ENCODE measurements at regions not wholly inside any gene's neighbourhood (a gene's known extent, or its start where the extent isn't known, plus 50 kb on each side); places are given as distances from the start of the nearest gene placed in this dataset.

DNA sequence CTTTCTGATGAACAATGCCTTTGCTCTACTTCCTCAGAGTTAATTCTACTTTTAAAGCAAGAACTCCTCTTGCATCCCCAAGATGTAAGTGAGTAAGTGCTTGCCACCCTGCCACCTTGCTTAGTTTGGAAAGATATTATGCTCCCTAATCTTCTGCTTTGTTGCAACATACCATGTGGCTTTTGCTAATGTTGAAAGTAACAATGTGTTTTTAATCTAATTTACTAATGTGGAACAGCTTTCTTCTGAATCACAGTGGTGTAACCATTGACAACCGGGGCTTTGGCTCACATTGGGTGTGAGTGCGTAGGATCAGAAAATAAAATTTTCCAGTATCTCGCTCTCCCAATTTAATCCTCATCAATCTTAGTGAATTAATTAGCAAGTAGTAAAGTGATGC is 254.1 kb upstream of the PTER start:
- 44% methylated on average over 3 of the region's 3 CpGs for whole genome bisulfite sequencing (ENCODE audit: insufficient coverage, insufficient replicate concordance, low lambda C conversion rate, missing lambda C conversion rate)
- Histone ChIP-seq H3K79me2 (ENCODE audit: control insufficient read depth, insufficient read depth, low read length) (no peaks in the 10 kb centered on the region), H3K27ac (ENCODE audit: control insufficient read depth, insufficient read depth) (no peak overlapping the region), H3K4me3 (no peak overlapping the region), H3K4me2 (ENCODE audit: control insufficient read depth, insufficient read depth) (no peak overlapping the region), H3K4me1 (ENCODE audit: control insufficient read depth, insufficient read depth, low read length) (no peaks in the 10 kb centered on the region), H3K9me3 (replicated peaks; ENCODE audit: control insufficient read depth, insufficient read depth, low read length) (no peaks in the 10 kb centered on the region), H2AFZ (ENCODE audit: control insufficient read depth, low read depth, low read length) (no peak overlapping the region), H4K20me1 (ENCODE audit: control insufficient read depth, insufficient read depth) (no peaks in the 10 kb centered on the region), H3K36me3 (ENCODE audit: control insufficient read depth in 2 of 2, insufficient read depth in 2 of 2, low read length in 1 of 2) (no peaks in the 10 kb centered on the region), H3K27me3 (replicated peaks in 1 of 2; ENCODE audit: control insufficient read depth in 2 of 2, insufficient read depth in 2 of 2, low read length in 1 of 2) (no peaks in the 10 kb centered on the region), H3K9ac (ENCODE audit: control insufficient read depth, insufficient read depth, low read length) (no peak overlapping the region)
- no TSS peak for BruUV-seq (replicated peaks)
- POLR2A ChIA-PET: no interaction called here
- SMC1A ChIA-PET (ENCODE audit: uncharacterized antibody, unreplicated experiment): interaction anchor here (0.7 to 0.8 kb wide), 2 partner anchors 23 to 833 kb away, joined by 3 read pairs; no protein-coding TSS in a partner anchor
- no peak for DNase-seq (ENCODE audit: low read depth, low spot score)
- CTCF ChIA-PET: no interaction called here
- no peak for ATAC-seq
- in situ Hi-C loops (cut with MboI): no loop called here
- intact Hi-C loops (cut with micrococcal nuclease; ENCODE audit: unreplicated experiment): no loop called here
- RAD21 ChIA-PET (ENCODE audit: unreplicated experiment): no interaction called here
- no peak for TF ChIP-seq LARP7 (IDR thresholded peaks at IDR 0.05)
- no peak for TF ChIP-seq ZNF24 (IDR thresholded peaks at IDR 0.05)
- TF ChIP-seq BHLHE40 (IDR thresholded peaks at IDR 0.05; ENCODE audit: borderline replicate concordance in 1 of 2, low read depth in 2 of 2, low read length in 1 of 2): no peak
- no peak for TF ChIP-seq CHD4 (IDR thresholded peaks at IDR 0.05)
- no peak for TF ChIP-seq SPI1 (IDR thresholded peaks at IDR 0.05; ENCODE audit: borderline replicate concordance, insufficient read depth, low read depth, low read length)
- no peak for TF ChIP-seq NFYB (IDR thresholded peaks at IDR 0.05; ENCODE audit: insufficient read depth, low read depth, low read length)
- TF ChIP-seq, protein P1, sequence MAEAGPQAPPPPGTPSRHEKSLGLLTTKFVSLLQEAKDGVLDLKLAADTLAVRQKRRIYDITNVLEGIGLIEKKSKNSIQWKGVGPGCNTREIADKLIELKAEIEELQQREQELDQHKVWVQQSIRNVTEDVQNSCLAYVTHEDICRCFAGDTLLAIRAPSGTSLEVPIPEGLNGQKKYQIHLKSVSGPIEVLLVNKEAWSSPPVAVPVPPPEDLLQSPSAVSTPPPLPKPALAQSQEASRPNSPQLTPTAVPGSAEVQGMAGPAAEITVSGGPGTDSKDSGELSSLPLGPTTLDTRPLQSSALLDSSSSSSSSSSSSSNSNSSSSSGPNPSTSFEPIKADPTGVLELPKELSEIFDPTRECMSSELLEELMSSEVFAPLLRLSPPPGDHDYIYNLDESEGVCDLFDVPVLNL (IDR thresholded peaks at IDR 0.05; ENCODE audit: low read depth, low read length): no peak
- no peak for TF ChIP-seq WRNIP1 (IDR thresholded peaks at IDR 0.05; ENCODE audit: borderline replicate concordance, low read depth, low read length)
- no peak for TF ChIP-seq SRF (IDR thresholded peaks at IDR 0.05; ENCODE audit: low read depth in 2 of 2, low read length in 2 of 2)
- no peak for TF ChIP-seq CBX5 (IDR thresholded peaks at IDR 0.05; ENCODE audit: low read depth)
- no peak for TF ChIP-seq POU2F2 (IDR thresholded peaks at IDR 0.05; ENCODE audit: borderline replicate concordance, low read depth, low read length)
- TF ChIP-seq, protein P2, sequence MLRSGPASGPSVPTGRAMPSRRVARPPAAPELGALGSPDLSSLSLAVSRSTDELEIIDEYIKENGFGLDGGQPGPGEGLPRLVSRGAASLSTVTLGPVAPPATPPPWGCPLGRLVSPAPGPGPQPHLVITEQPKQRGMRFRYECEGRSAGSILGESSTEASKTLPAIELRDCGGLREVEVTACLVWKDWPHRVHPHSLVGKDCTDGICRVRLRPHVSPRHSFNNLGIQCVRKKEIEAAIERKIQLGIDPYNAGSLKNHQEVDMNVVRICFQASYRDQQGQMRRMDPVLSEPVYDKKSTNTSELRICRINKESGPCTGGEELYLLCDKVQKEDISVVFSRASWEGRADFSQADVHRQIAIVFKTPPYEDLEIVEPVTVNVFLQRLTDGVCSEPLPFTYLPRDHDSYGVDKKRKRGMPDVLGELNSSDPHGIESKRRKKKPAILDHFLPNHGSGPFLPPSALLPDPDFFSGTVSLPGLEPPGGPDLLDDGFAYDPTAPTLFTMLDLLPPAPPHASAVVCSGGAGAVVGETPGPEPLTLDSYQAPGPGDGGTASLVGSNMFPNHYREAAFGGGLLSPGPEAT (IDR thresholded peaks at IDR 0.05; ENCODE audit: low read depth): no peak
- TF ChIP-seq, protein P3, sequence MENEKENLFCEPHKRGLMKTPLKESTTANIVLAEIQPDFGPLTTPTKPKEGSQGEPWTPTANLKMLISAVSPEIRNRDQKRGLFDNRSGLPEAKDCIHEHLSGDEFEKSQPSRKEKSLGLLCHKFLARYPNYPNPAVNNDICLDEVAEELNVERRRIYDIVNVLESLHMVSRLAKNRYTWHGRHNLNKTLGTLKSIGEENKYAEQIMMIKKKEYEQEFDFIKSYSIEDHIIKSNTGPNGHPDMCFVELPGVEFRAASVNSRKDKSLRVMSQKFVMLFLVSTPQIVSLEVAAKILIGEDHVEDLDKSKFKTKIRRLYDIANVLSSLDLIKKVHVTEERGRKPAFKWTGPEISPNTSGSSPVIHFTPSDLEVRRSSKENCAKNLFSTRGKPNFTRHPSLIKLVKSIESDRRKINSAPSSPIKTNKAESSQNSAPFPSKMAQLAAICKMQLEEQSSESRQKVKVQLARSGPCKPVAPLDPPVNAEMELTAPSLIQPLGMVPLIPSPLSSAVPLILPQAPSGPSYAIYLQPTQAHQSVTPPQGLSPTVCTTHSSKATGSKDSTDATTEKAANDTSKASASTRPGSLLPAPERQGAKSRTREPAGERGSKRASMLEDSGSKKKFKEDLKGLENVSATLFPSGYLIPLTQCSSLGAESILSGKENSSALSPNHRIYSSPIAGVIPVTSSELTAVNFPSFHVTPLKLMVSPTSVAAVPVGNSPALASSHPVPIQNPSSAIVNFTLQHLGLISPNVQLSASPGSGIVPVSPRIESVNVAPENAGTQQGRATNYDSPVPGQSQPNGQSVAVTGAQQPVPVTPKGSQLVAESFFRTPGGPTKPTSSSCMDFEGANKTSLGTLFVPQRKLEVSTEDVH (IDR thresholded peaks at IDR 0.05; ENCODE audit: low read depth, partially characterized antibody): no peak
- TF ChIP-seq ZNF217 (IDR thresholded peaks at IDR 0.05): no peak
- TF ChIP-seq NFYA (IDR thresholded peaks at IDR 0.05; ENCODE audit: borderline replicate concordance, low read depth, low read length): no peak
- TF ChIP-seq FOXM1 (IDR thresholded peaks at IDR 0.05; ENCODE audit: low read depth, low read length): no peak
- TF ChIP-seq ESRRA (IDR thresholded peaks at IDR 0.05; ENCODE audit: low read length): no peak
- TF ChIP-seq, protein P4, sequence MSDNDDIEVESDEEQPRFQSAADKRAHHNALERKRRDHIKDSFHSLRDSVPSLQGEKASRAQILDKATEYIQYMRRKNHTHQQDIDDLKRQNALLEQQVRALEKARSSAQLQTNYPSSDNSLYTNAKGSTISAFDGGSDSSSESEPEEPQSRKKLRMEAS (IDR thresholded peaks at IDR 0.05; ENCODE audit: low read depth, low read length): no peak
- TF ChIP-seq IKZF1 (conservative IDR thresholded peaks at IDR 0.05): no peak
- no peak for TF ChIP-seq HDAC6 (IDR thresholded peaks at IDR 0.05; ENCODE audit: unreplicated experiment)
- FAIRE-seq: no peak

All from GM12878 (cell line).